LNCaP clone FGC (cell line): ENCODE measurements at regions not wholly inside any gene's neighbourhood (a gene's known extent, or its start where the extent isn't known, plus 50 kb on each side); places are given as distances from the start of the nearest gene placed in this dataset.

Experiments used
- DNase-seq: peaks from one replicate; pipeline ENCODE4 v3.0.0-alpha.2; 2011; ENCODE audit warnings: low read depth
- H3K4me3 ChIP-seq: 2 replicates; pipeline ENCODE4 v1.5.1; 2011; ENCODE audit warnings: mild to moderate bottlenecking, low read depth, low read length, control low read depth
- TF ChIP-seq, protein P1 (sequence below): IDR thresholded peaks from 2 replicates; pipeline ENCODE4 v1.5.1; 2012; ENCODE audit warnings: mild to moderate bottlenecking; ENCODE audit not compliant: control insufficient read depth, insufficient read depth; ENCODE audit errors: extremely low read depth

DNA sequence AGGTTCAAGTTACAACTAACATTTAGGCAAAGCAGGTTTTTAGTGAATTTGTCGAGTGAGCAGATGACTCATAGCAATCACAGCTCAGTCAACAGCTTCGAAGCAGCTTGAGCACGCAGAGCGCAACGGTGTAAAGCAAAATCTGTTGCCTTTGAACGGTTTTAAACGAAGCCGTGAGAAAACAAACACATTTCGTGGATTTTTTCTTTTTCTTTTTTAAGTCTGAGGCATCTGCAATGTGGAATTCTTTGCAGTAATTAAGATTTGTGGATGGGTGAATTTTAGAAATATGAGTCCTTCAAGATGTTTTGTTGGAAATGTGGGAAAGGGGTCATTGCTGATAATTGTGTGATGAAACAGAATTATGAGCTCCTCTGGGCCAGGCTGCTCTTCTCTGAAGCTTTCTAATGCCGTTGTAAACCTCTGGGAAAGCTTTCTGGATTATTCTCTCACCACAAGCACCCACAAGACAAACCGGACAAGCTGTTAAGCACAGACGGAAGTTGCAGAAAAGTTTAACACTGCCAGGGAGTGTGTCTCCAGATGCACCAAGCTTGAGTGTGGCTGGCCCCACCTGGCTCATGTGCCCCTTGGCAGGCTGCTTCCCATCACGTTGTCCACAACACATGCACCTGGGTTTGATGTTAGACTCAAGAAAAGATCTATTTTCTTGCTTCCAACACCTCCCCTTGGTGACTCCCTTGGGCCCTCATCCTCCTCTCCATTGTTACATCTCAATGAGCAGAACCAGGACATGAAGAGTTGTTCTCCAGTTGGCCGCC, 224.7 kb downstream of the ACKR3 start:
- no peak overlapping the region for H3K4me3 ChIP-seq
- TF ChIP-seq, protein P1, sequence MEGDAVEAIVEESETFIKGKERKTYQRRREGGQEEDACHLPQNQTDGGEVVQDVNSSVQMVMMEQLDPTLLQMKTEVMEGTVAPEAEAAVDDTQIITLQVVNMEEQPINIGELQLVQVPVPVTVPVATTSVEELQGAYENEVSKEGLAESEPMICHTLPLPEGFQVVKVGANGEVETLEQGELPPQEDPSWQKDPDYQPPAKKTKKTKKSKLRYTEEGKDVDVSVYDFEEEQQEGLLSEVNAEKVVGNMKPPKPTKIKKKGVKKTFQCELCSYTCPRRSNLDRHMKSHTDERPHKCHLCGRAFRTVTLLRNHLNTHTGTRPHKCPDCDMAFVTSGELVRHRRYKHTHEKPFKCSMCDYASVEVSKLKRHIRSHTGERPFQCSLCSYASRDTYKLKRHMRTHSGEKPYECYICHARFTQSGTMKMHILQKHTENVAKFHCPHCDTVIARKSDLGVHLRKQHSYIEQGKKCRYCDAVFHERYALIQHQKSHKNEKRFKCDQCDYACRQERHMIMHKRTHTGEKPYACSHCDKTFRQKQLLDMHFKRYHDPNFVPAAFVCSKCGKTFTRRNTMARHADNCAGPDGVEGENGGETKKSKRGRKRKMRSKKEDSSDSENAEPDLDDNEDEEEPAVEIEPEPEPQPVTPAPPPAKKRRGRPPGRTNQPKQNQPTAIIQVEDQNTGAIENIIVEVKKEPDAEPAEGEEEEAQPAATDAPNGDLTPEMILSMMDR, result no peak
- no peak for DNase-seq

GRCh38 chr2:236795169-236795860, 225.7 kb downstream of the ACKR3 start:
- no peak for DNase-seq
- TF ChIP-seq, protein P1, result no peak
- H3K4me3 ChIP-seq, result no peak overlapping the region

- no peak for DNase-seq
- no peak overlapping the region for H3K4me3 ChIP-seq
- TF ChIP-seq, protein P1, result no peak
Measured at GRCh38 chr2:236795861-236796219, 226.2 kb downstream of the ACKR3 start.

DNA sequence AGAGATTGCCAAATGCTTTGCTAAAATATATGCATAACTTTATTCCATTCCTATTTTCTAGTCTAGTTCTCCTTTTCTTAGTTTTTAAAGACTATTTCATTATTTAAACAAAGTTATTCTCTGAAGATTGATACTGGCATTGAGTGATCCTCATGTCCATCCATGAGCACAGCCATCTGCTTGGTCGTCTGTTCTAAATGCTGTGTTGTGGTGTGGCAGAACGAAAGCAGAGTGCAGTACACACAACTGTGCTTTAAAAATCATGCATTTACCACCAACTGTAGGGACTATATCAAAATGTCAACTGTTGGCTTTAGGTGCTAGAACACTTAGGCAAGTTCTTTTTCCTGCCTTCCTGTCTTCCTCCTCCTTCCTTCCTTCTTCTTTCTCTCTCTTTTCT, 226.6 kb downstream of the ACKR3 start:
- DNase-seq, result no peak
- TF ChIP-seq, protein P1, result no peak
- no peak overlapping the region for H3K4me3 ChIP-seq

DNA sequence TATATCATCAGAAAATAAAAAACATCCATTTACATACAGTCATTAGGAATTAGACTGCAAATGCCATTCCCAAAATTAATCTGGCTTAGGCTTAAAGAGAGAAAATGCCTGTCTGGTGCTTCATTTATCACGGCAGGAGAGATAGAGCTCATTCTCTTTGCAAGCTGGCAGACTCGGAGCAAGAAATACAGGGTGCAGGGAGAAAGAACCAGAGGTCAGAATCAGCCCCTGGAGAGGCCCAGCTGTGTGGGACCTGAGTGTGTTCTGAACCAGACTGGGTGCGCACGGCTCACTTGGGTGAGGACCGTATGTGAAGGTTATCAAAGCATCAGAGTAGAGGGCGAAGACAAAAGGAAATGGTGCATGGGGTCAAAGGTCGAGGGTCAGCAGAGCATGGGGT, 227.8 kb downstream of the ACKR3 start:
- TF ChIP-seq, protein P1, result no peak
- no peak overlapping the region for H3K4me3 ChIP-seq
- no peak for DNase-seq

GRCh38 chr2:236798491-236798890, 228.9 kb downstream of the ACKR3 start:
- DNase-seq, result no peak
- TF ChIP-seq, protein P1, result no peak
- H3K4me3 ChIP-seq, result no peak overlapping the region
